ENCODE measurements at regions not wholly inside any gene's neighbourhood (a gene's known extent, or its start where the extent isn't known, plus 50 kb on each side); places are given as distances from the start of the nearest gene placed in this dataset.

DNA sequence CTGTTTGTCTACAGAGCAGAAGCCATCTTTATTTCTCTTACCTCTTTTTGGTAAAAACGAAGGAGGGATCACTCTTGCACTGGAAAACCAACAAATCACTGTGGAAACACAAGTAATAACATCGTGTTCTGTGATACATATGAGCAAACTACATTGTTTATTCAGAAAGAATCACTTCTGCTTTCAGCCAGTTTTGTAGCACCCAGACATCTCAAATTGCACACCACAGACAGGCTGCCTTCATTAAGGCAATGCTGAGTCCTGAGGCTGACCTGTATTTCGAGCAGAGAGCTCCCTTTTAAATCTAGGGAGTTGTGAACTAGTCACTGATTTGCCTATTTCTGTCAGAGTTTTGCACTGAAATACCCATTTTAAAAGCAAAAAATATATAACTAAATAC, 1003.2 kb upstream of the FAM98A start:
- H3K9me3 ChIP-seq (ENCODE audit: low read length): no peaks in the 10 kb centered on the region
- H3K36me3 ChIP-seq (ENCODE audit: insufficient read depth, low read length): no peaks in the 10 kb centered on the region
- no peaks in the 10 kb centered on the region for H3K27me3 ChIP-seq (ENCODE audit: insufficient read depth, low read depth, low read length)
- no peak for TF ChIP-seq POLR2AphosphoS5 (IDR thresholded peaks at IDR 0.05)
- no peak for TF ChIP-seq RAD21 (conservative IDR thresholded peaks at IDR 0.05)
- TF ChIP-seq, protein P1, sequence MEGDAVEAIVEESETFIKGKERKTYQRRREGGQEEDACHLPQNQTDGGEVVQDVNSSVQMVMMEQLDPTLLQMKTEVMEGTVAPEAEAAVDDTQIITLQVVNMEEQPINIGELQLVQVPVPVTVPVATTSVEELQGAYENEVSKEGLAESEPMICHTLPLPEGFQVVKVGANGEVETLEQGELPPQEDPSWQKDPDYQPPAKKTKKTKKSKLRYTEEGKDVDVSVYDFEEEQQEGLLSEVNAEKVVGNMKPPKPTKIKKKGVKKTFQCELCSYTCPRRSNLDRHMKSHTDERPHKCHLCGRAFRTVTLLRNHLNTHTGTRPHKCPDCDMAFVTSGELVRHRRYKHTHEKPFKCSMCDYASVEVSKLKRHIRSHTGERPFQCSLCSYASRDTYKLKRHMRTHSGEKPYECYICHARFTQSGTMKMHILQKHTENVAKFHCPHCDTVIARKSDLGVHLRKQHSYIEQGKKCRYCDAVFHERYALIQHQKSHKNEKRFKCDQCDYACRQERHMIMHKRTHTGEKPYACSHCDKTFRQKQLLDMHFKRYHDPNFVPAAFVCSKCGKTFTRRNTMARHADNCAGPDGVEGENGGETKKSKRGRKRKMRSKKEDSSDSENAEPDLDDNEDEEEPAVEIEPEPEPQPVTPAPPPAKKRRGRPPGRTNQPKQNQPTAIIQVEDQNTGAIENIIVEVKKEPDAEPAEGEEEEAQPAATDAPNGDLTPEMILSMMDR (IDR thresholded peaks at IDR 0.05; ENCODE audit: poor library complexity, severe bottlenecking): no peak
- TF ChIP-seq MXI1 (conservative IDR thresholded peaks at IDR 0.05; ENCODE audit: poor library complexity, severe bottlenecking): no peak
- TF ChIP-seq EZH2 (IDR thresholded peaks at IDR 0.05; ENCODE audit: borderline replicate concordance, insufficient read depth, low read length, poor library complexity, severe bottlenecking): no peak
- no peak for TF ChIP-seq EP300 (conservative IDR thresholded peaks at IDR 0.05; ENCODE audit: poor library complexity, severe bottlenecking)
- no peak for TF ChIP-seq REST (IDR thresholded peaks at IDR 0.05; ENCODE audit: borderline replicate concordance)
- no peak for TF ChIP-seq TAF1 (IDR thresholded peaks at IDR 0.05; ENCODE audit: low read depth)
- TF ChIP-seq SMC3 (conservative IDR thresholded peaks at IDR 0.05; ENCODE audit: poor library complexity): no peak
- H3K9me2 ChIP-seq (ENCODE audit: insufficient read depth, low read length): no peaks in the 10 kb centered on the region
- no peaks in the 10 kb centered on the region for H3K79me2 ChIP-seq (replicated peaks; ENCODE audit: insufficient read depth, low read length)
- no peaks in the 10 kb centered on the region for H3F3A ChIP-seq (ENCODE audit: insufficient read depth, low read length, poor library complexity, severe bottlenecking)
- H3K4me3 ChIP-seq (ENCODE audit: low read length): no peak overlapping the region
- no peaks in the 10 kb centered on the region for H4K20me1 ChIP-seq (ENCODE audit: insufficient read depth)
- H3K4me2 ChIP-seq (ENCODE audit: low read length): no peak overlapping the region
- no peak overlapping the region for H3K9ac ChIP-seq (ENCODE audit: low read length)
- H3K27ac ChIP-seq (ENCODE audit: low read length): no peak overlapping the region
- no peak overlapping the region for H2AFZ ChIP-seq (ENCODE audit: low read depth, low read length)

- no peaks in the 10 kb centered on the region for H3F3A ChIP-seq (ENCODE audit: insufficient read depth, low read length, poor library complexity, severe bottlenecking)
- no peak overlapping the region for H3K4me2 ChIP-seq (ENCODE audit: low read length)
- no peaks in the 10 kb centered on the region for H4K20me1 ChIP-seq (ENCODE audit: insufficient read depth)
- H2AFZ ChIP-seq (ENCODE audit: low read depth, low read length): no peak overlapping the region
- no peaks in the 10 kb centered on the region for H3K9me2 ChIP-seq (ENCODE audit: insufficient read depth, low read length)
- no peaks in the 10 kb centered on the region for H3K27me3 ChIP-seq (ENCODE audit: insufficient read depth, low read depth, low read length)
- TF ChIP-seq MXI1 (conservative IDR thresholded peaks at IDR 0.05; ENCODE audit: poor library complexity, severe bottlenecking) (no peak), TAF1 (IDR thresholded peaks at IDR 0.05; ENCODE audit: low read depth) (no peak), RAD21 (conservative IDR thresholded peaks at IDR 0.05) (no peak), EZH2 (IDR thresholded peaks at IDR 0.05; ENCODE audit: borderline replicate concordance, insufficient read depth, low read length, poor library complexity, severe bottlenecking) (no peak), SMC3 (conservative IDR thresholded peaks at IDR 0.05; ENCODE audit: poor library complexity) (no peak), REST (IDR thresholded peaks at IDR 0.05; ENCODE audit: borderline replicate concordance) (no peak), EP300 (conservative IDR thresholded peaks at IDR 0.05; ENCODE audit: poor library complexity, severe bottlenecking) (no peak), POLR2AphosphoS5 (IDR thresholded peaks at IDR 0.05) (no peak)
- TF ChIP-seq, protein P1 (IDR thresholded peaks at IDR 0.05; ENCODE audit: poor library complexity, severe bottlenecking): no peak
- H3K4me3 ChIP-seq (ENCODE audit: low read length): no peak overlapping the region
- no peaks in the 10 kb centered on the region for H3K79me2 ChIP-seq (replicated peaks; ENCODE audit: insufficient read depth, low read length)
- no peak overlapping the region for H3K9ac ChIP-seq (ENCODE audit: low read length)
- H3K27ac ChIP-seq (ENCODE audit: low read length): no peak overlapping the region
- no peaks in the 10 kb centered on the region for H3K36me3 ChIP-seq (ENCODE audit: insufficient read depth, low read length)
- no peaks in the 10 kb centered on the region for H3K9me3 ChIP-seq (ENCODE audit: low read length)
Observed at GRCh38 chr2:34601561-34601960, 1002.5 kb upstream of the FAM98A start.
